HepG2 (cell line): ENCODE measurements at regions not wholly inside any gene's neighbourhood (a gene's known extent, or its start where the extent isn't known, plus 50 kb on each side); places are given as distances from the start of the nearest gene placed in this dataset.

Experiments used
- ATAC-seq: fragments of 200-7000 bp; cut with Tn5 transposase; 3 replicates; pipeline ENCODE4 v1.9.1; 2020; ENCODE audit warnings: mild to moderate bottlenecking, moderate library complexity
- BruUV-seq: library from RNA; stranded (reverse); fragments of 400-500 nt; replicated peaks from 2 replicates; lab custom pipeline; 2021; lab: Mats Ljungman, UMichigan
- CTCF ChIA-PET: fragments of 300-600 bp; formaldehyde crosslinking; extraction: SDS; loops from one replicate; lab custom pipeline; 2021; ENCODE audit warnings: low total read pairs, inconsistent platforms, low intra/inter-chr PET ratio; lab: Yijun Ruan, JAX
- POLR2A ChIA-PET: fragments of 350-600 bp; sonication (Branson Sonifier 250); formaldehyde crosslinking; loops from one replicate; lab custom pipeline; 2020; ENCODE audit warnings: antibody characterized with exemption, inconsistent platforms; lab: Yijun Ruan, JAX
- DNase-seq: peaks from one replicate; pipeline ENCODE4 v3.0.0-alpha.2; 2015; ENCODE audit warnings: low spot score
- FAIRE-seq: peaks from 3 replicates; lab custom pipeline; 2011; peaks lifted over from hg19 to GRCh38; lab: Jason Lieb, UNC
- H2AFZ ChIP-seq: one replicate; pipeline ENCODE4 v1.6.1; 2011; ENCODE audit warnings: low read length, inconsistent platforms
- H3K27ac ChIP-seq: fragments of 300-600 bp; 3 replicates; pipeline ENCODE4 v1.8.0; 2011; ENCODE audit warnings: mixed run types, mild to moderate bottlenecking, mixed read lengths, low read length, inconsistent platforms; ENCODE audit not compliant: insufficient read depth; ENCODE audit errors: extremely low read length
- H3K27me3 ChIP-seq, 2 experiments: fragments of 200-600 bp in 1 of 2; 2 replicates in 1 of 2; 3 replicates in 1 of 2; pipeline versions ENCODE4 v1.6.0 to v1.8.0; 2011; ENCODE audit warnings: low read length in 2 of 2, mild to moderate bottlenecking in 2 of 2, moderate library complexity in 2 of 2, inconsistent platforms in 1 of 2; ENCODE audit not compliant: insufficient read depth in 2 of 2, control insufficient read depth in 1 of 2
- H3K36me3 ChIP-seq, 2 experiments: fragments of 200-600 bp in 1 of 2; replicated peaks in 1 of 2; 2 replicates in 1 of 2; 3 replicates in 1 of 2; pipeline versions ENCODE4 v1.5.1 to v1.8.0; 2011; ENCODE audit warnings: low read length in 2 of 2, inconsistent platforms in 1 of 2; ENCODE audit not compliant: insufficient read depth in 2 of 2, control insufficient read depth in 1 of 2
- H3K4me1 ChIP-seq: 2 replicates; pipeline ENCODE4 v1.5.1; 2012; ENCODE audit warnings: low read length, inconsistent platforms; ENCODE audit not compliant: insufficient read depth
- H3K4me2 ChIP-seq: 2 replicates; pipeline ENCODE4 v1.6.0; 2011; ENCODE audit warnings: low read depth, low read length, inconsistent platforms
- H3K4me3 ChIP-seq, 3 experiments: fragments of 200-600 bp in 1 of 3; sonication (generic), shearing (Covaris generic) in 1 of 3; replicated peaks in 1 of 3; 2 replicates each; pipeline ENCODE4 v1.5.1; 2011 to 2016; ENCODE audit warnings: low read length in 3 of 3, inconsistent platforms in 2 of 3, low read depth in 2 of 3, mild to moderate bottlenecking in 2 of 3, control low read depth in 1 of 3, mixed read lengths in 1 of 3; ENCODE audit not compliant: insufficient read depth in 1 of 3
- H3K79me2 ChIP-seq: one replicate; pipeline ENCODE4 v1.6.1; 2011; ENCODE audit warnings: low read length, inconsistent platforms; ENCODE audit not compliant: insufficient read depth
- H3K9ac ChIP-seq: 2 replicates; pipeline ENCODE4 v1.6.0; 2011; ENCODE audit warnings: mild to moderate bottlenecking, low read depth, low read length, inconsistent platforms; ENCODE audit not compliant: insufficient read depth
- H3K9me3 ChIP-seq: 2 replicates; pipeline ENCODE4 v1.5.1; 2012; ENCODE audit warnings: mild to moderate bottlenecking, low read length
- H4K20me1 ChIP-seq: 2 replicates; pipeline ENCODE4 v1.6.0; 2011; ENCODE audit warnings: inconsistent platforms, mild to moderate bottlenecking, low read length, moderate library complexity; ENCODE audit not compliant: insufficient read depth
- ETV5 ChIP-seq: IDR thresholded peaks from 2 replicates; pipeline ENCODE4 v1.6.1; 2018; ENCODE audit warnings: missing biosample characterization, missing genetic modification reagents, inconsistent platforms, borderline replicate concordance
- FOSL1 ChIP-seq: sonication (generic); formaldehyde crosslinking; IDR thresholded peaks from 2 replicates; pipeline ENCODE4 v1.9.0; 2021; ENCODE audit warnings: missing genetic modification reagents, borderline replicate concordance
- MEIS2 ChIP-seq: sonication (generic); formaldehyde crosslinking; IDR thresholded peaks from 2 replicates; pipeline ENCODE4 v1.9.0; 2021; ENCODE audit warnings: mild to moderate bottlenecking, missing genetic modification reagents
- MIER2 ChIP-seq: IDR thresholded peaks from 2 replicates; pipeline ENCODE4 v1.6.1; 2016; ENCODE audit warnings: missing biosample characterization, missing genetic modification reagents
- ZFYVE20 ChIP-seq: sonication (generic); formaldehyde crosslinking; IDR thresholded peaks from 2 replicates; pipeline ENCODE4 v1.8.0; 2023; ENCODE audit warnings: low read depth, mild to moderate bottlenecking, moderate library complexity, missing genetic modification reagents, borderline replicate concordance
- ZNF256 ChIP-seq: sonication (generic); formaldehyde crosslinking; conservative IDR thresholded peaks from 2 replicates; pipeline ENCODE4 v1.4.0; 2020; ENCODE audit warnings: missing genetic modification reagents
- ZNF44 ChIP-seq: sonication (generic); formaldehyde crosslinking; IDR thresholded peaks from 2 replicates; pipeline ENCODE4 v1.5.1; 2020; ENCODE audit warnings: mild to moderate bottlenecking, missing genetic modification reagents
- ZNF768 ChIP-seq: sonication (generic); formaldehyde crosslinking; IDR thresholded peaks from 2 replicates; pipeline ENCODE4 v1.4.0; 2020; ENCODE audit warnings: missing genetic modification reagents
- WGBS: methylation state at CpG from one replicate; pipeline ENCODE4 v1.1.6; 2017; ENCODE audit warnings: low lambda C conversion rate; 5-methylcytosine and 5-hydroxymethylcytosine counted together
- in situ Hi-C: cut with HindIII; loops from 2 replicates; pipeline ENCODE4 v1.10.0; 2017; ENCODE audit warnings: low pct_unique_long_range_greater_than_20kb; ENCODE audit not compliant: extremely low pct_ligation_motif_present
- intact Hi-C: fragments of 100-400 bp; cut with micrococcal nuclease; formaldehyde crosslinking; loops from one replicate; pipeline ENCODE4 v1.10.0; 2022; ENCODE audit not compliant: unreplicated experiment
- TF ChIP-seq, protein P1 (sequence below): IDR thresholded peaks from 2 replicates; pipeline ENCODE4 v1.6.1; 2012; ENCODE audit warnings: low read length, improper control_type of control experiment
- TF ChIP-seq, protein P2 (sequence below): sonication (generic); formaldehyde crosslinking; IDR thresholded peaks from 2 replicates; pipeline ENCODE4 v1.4.0; 2020; ENCODE audit warnings: missing genetic modification reagents

DNA sequence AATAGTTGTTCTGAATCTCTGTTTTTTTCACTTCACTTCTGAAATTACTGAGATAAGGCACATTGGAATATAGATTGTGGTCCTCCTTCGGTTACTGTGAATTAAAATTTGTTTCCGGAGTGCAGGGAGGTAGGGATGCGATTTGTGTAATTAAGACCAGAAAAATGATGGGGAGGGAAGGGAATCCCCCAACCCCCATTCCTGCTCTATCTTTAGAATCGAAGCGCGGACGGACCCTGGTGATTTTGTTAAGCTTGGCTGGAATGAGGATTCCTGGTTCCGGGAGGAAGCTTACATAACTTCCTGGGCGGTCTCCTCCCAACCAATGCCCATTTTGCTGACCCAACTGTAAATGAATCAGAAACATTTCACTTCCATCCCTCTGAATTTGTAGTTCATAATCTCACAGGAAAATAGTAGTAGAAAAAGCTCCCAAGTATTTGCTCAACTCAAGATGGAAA, 220.1 kb upstream of the MSX2 start:
- Histone ChIP-seq H3K4me3 (no peak overlapping the region), H3K27ac (no peak overlapping the region), H4K20me1 (no peaks in the 10 kb centered on the region), H3K4me2 (no peak overlapping the region), H3K9ac (no peak overlapping the region), H3K4me1 (no peaks in the 10 kb centered on the region), H3K9me3 (peaks cover 1% of the 10 kb centered on the region; the same call in 1 of the 2 replicates), H2AFZ (no peak overlapping the region), H3K36me3 (no peaks in the 10 kb centered on the region), H3K79me2 (no peaks in the 10 kb centered on the region), H3K27me3 (no peaks in the 10 kb centered on the region)
- intact Hi-C loops (no loop called here), in situ Hi-C loops (no loop called here)
- no peak for DNase-seq
- CTCF ChIA-PET: no interaction called here
- TF ChIP-seq ZNF44 (CRISPR knock-in tag) (no peak), ETV5 (CRISPR knock-in tag) (no peak), ZNF256 (CRISPR knock-in tag) (no peak), MEIS2 (CRISPR knock-in tag) (no peak), FOSL1 (CRISPR knock-in tag) (no peak), ZFYVE20 (CRISPR knock-in tag) (no peak), ZNF768 (no peak), MIER2 (CRISPR knock-in tag) (no peak)
- TF ChIP-seq, protein P1, sequence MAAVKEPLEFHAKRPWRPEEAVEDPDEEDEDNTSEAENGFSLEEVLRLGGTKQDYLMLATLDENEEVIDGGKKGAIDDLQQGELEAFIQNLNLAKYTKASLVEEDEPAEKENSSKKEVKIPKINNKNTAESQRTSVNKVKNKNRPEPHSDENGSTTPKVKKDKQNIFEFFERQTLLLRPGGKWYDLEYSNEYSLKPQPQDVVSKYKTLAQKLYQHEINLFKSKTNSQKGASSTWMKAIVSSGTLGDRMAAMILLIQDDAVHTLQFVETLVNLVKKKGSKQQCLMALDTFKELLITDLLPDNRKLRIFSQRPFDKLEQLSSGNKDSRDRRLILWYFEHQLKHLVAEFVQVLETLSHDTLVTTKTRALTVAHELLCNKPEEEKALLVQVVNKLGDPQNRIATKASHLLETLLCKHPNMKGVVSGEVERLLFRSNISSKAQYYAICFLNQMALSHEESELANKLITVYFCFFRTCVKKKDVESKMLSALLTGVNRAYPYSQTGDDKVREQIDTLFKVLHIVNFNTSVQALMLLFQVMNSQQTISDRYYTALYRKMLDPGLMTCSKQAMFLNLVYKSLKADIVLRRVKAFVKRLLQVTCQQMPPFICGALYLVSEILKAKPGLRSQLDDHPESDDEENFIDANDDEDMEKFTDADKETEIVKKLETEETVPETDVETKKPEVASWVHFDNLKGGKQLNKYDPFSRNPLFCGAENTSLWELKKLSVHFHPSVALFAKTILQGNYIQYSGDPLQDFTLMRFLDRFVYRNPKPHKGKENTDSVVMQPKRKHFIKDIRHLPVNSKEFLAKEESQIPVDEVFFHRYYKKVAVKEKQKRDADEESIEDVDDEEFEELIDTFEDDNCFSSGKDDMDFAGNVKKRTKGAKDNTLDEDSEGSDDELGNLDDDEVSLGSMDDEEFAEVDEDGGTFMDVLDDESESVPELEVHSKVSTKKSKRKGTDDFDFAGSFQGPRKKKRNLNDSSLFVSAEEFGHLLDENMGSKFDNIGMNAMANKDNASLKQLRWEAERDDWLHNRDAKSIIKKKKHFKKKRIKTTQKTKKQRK: no peak
- TF ChIP-seq, protein P2, sequence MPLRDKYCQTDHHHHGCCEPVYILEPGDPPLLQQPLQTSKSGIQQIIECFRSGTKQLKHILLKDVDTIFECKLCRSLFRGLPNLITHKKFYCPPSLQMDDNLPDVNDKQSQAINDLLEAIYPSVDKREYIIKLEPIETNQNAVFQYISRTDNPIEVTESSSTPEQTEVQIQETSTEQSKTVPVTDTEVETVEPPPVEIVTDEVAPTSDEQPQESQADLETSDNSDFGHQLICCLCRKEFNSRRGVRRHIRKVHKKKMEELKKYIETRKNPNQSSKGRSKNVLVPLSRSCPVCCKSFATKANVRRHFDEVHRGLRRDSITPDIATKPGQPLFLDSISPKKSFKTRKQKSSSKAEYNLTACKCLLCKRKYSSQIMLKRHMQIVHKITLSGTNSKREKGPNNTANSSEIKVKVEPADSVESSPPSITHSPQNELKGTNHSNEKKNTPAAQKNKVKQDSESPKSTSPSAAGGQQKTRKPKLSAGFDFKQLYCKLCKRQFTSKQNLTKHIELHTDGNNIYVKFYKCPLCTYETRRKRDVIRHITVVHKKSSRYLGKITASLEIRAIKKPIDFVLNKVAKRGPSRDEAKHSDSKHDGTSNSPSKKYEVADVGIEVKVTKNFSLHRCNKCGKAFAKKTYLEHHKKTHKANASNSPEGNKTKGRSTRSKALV (CRISPR knock-in tag): no peak
- WGBS: 70% methylated on average over 9 of the region's 9 CpGs
- POLR2A ChIA-PET: no interaction called here
- no peak for FAIRE-seq
- no TSS peak for BruUV-seq
- ATAC-seq: no peak
